COR-L47 (cell line): ENCODE measurements at regions not wholly inside any gene's neighbourhood (a gene's known extent, or its start where the extent isn't known, plus 50 kb on each side); places are given as distances from the start of the nearest gene placed in this dataset.

Source experiments
- DNase-seq: peaks from one replicate; lab custom pipeline; 2025; lab: John Stamatoyannopoulos, UW

DNA sequence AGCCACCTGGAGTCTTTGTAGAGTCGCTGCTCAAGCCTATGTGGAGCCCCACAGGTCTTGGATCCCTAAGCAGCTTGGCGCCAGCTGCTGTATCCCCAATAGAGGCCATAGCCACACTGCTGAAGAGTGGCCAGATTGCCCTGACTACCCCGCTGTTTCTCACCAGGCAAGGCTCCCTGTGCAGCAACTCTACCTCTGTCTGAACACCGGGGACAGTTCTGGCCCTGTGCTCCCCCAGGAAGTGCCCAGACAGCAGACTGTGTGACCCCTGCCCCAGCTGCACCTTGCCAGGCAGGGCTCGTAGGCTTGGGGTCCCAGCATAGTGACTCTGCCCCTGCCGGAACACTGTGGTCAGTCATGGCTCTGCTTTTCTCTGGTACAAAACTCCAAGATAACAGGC is 53.5 kb upstream of the GALNT13 start:
- DNase-seq, result no peak

GRCh38 chr2:153819074-153819473 is 52.6 kb upstream of the GALNT13 start:
- DNase-seq, result no peak

- peak; percentile 1 for DNase-seq
Measured at GRCh38 chr2:153819501-153819900, 52.2 kb upstream of the GALNT13 start.
